Esophagus muscularis mucosa (tissue), 4 donors: ENCODE measurements at regions not wholly inside any gene's neighbourhood (a gene's known extent, or its start where the extent isn't known, plus 50 kb on each side); places are given as distances from the start of the nearest gene placed in this dataset.

Experiments
- CTCF ChIP-seq, 3 experiments: fragments of 200-600 bp in 2 of 3; fragments of 450-650 bp in 1 of 3; sonication (generic) in 2 of 3; IDR thresholded peaks; one replicate each; pipeline ENCODE4 v1.5.1; 2017 to 2019; ENCODE audit warnings: antibody characterized with exemption in 3 of 3, mild to moderate bottlenecking in 2 of 3, moderate library complexity in 1 of 3
- EP300 ChIP-seq: sonication (generic); formaldehyde crosslinking; IDR thresholded peaks from one replicate; pipeline ENCODE4 v1.6.1; 2017; ENCODE audit warnings: antibody characterized with exemption
- POLR2AphosphoS5 ChIP-seq, 2 donors: sonication (generic); formaldehyde crosslinking; IDR thresholded peaks; one replicate each; pipeline ENCODE4 v1.6.1; 2017; ENCODE audit warnings: antibody characterized with exemption in 2 of 2

GRCh38 chr3:126291061-126291460 lies 66.1 kb downstream of the KLF15 start:
- TF ChIP-seq CTCF (IDR thresholded peaks at IDR 0.05), result no peak
- no peak for TF ChIP-seq POLR2AphosphoS5 (IDR thresholded peaks at IDR 0.05)
- TF ChIP-seq EP300, result no peak
